Neutrophil (primary cell): ENCODE measurements at regions not wholly inside any gene's neighbourhood (a gene's known extent, or its start where the extent isn't known, plus 50 kb on each side); places are given as distances from the start of the nearest gene placed in this dataset.

Source experiments
- H3K27ac ChIP-seq: fragments of 200-600 bp; sonication (generic); 2 replicates; pipeline ENCODE4 v1.5.1; 2016; ENCODE audit warnings: mild to moderate bottlenecking, moderate library complexity
- H3K27me3 ChIP-seq: fragments of 200-600 bp; sonication (generic); 2 replicates; pipeline ENCODE4 v1.6.0; 2016; ENCODE audit warnings: mild to moderate bottlenecking
- H3K36me3 ChIP-seq: fragments of 200-600 bp; sonication (generic); 2 replicates; pipeline ENCODE4 v1.5.1; 2017
- H3K4me1 ChIP-seq, 2 experiments: fragments of 200-600 bp in 1 of 2; sonication (generic) in 1 of 2; 1 replicate in 1 of 2; 2 replicates in 1 of 2; pipeline versions ENCODE4 v1.5.1 to v1.6.1; 2013 to 2016; ENCODE audit warnings: low read depth in 1 of 2, low read length in 1 of 2, mild to moderate bottlenecking in 1 of 2, moderate library complexity in 1 of 2; ENCODE audit not compliant: control insufficient read depth in 1 of 2, insufficient read depth in 1 of 2
- H3K4me3 ChIP-seq, 2 experiments: fragments of 200-600 bp in 1 of 2; sonication (generic) in 1 of 2; 1 replicate in 1 of 2; 2 replicates in 1 of 2; pipeline ENCODE4 v1.5.1; 2013 to 2016; ENCODE audit warnings: low read depth in 1 of 2, low read length in 1 of 2, mild to moderate bottlenecking in 1 of 2, moderate library complexity in 1 of 2
- H3K9me3 ChIP-seq: fragments of 200-600 bp; sonication (generic); 2 replicates; pipeline ENCODE4 v1.5.1; 2016
- TF ChIP-seq, protein P1 (sequence below): fragments of 200-600 bp; sonication (generic); IDR thresholded peaks from 2 replicates; pipeline ENCODE4 v1.5.1; 2016; ENCODE audit warnings: antibody characterized with exemption

DNA sequence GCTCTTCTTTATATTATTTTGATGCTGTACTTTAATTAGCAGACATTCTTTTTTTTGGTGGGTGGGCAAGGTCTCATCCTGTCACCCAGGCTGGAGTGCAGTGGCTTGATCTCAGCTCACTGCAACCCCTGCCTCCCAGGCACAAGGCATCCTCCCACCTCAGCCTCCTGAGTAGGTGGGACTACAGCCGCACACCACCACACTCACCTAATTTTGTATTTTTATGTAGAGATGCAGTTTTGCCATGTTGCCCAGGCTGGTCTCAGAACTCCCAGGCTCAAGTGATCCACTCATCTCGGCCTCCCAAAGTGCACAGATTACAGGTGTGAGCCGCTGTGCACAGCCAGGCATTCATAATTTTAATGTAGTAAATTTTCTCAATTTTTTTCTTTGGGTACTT, 608.1 kb downstream of the ZNF385D start:
- Histone ChIP-seq H3K4me1 (no peaks in the 10 kb centered on the region), H3K36me3 (no peaks in the 10 kb centered on the region), H3K4me3 (no peak overlapping the region), H3K9me3 (no peaks in the 10 kb centered on the region), H3K27ac (no peak overlapping the region), H3K27me3 (no peaks in the 10 kb centered on the region)
- TF ChIP-seq, protein P1, sequence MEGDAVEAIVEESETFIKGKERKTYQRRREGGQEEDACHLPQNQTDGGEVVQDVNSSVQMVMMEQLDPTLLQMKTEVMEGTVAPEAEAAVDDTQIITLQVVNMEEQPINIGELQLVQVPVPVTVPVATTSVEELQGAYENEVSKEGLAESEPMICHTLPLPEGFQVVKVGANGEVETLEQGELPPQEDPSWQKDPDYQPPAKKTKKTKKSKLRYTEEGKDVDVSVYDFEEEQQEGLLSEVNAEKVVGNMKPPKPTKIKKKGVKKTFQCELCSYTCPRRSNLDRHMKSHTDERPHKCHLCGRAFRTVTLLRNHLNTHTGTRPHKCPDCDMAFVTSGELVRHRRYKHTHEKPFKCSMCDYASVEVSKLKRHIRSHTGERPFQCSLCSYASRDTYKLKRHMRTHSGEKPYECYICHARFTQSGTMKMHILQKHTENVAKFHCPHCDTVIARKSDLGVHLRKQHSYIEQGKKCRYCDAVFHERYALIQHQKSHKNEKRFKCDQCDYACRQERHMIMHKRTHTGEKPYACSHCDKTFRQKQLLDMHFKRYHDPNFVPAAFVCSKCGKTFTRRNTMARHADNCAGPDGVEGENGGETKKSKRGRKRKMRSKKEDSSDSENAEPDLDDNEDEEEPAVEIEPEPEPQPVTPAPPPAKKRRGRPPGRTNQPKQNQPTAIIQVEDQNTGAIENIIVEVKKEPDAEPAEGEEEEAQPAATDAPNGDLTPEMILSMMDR = no peak

DNA sequence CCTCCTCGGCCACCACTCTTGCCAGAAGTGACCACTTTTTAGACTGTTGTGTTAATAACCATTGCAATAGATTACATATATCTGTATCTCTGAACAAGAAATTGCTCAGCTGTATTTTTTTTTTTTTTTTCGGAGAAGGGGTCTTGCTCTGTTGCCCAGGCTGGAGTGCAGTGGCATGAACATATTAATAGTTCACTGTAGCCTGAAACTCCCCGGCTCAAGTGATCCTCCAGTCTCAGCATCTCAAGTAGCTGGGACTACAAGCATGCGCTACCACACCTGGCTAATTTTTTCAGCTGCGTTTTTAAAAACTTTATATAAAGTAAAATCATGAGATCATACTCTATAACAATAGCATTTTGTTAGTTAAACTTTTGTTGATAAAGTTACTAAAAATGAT, 609.0 kb downstream of the ZNF385D start:
- TF ChIP-seq, protein P1 = no peak
- H3K9me3 ChIP-seq = no peaks in the 10 kb centered on the region
- H3K27ac ChIP-seq = no peak overlapping the region
- H3K4me3 ChIP-seq = no peak overlapping the region
- H3K4me1 ChIP-seq = no peaks in the 10 kb centered on the region
- H3K36me3 ChIP-seq = no peaks in the 10 kb centered on the region
- H3K27me3 ChIP-seq = no peaks in the 10 kb centered on the region

DNA sequence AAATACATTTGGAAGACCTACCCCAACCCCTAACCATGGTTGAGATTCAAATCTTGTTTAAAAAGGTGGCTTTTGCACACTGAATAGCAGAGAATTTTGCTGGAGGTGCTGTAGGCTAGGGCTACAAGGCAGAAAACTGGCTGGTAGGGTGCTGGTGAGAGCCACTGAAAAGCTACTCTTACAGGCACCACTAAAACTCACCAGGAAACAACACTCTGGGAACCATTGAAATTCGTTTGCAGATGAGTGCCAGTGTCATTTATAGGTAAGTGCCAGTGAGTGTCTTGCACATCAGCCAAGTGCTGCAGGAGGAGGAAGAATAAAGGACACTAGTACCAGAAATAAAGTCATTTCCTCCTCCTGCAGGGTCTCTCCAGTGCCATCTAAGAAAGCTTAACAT, 610.2 kb downstream of the ZNF385D start:
- no peaks in the 10 kb centered on the region for H3K9me3 ChIP-seq
- H3K27ac ChIP-seq = no peak overlapping the region
- TF ChIP-seq, protein P1 = no peak
- no peak overlapping the region for H3K4me3 ChIP-seq
- no peaks in the 10 kb centered on the region for H3K4me1 ChIP-seq
- H3K36me3 ChIP-seq = no peaks in the 10 kb centered on the region
- H3K27me3 ChIP-seq = no peaks in the 10 kb centered on the region

DNA sequence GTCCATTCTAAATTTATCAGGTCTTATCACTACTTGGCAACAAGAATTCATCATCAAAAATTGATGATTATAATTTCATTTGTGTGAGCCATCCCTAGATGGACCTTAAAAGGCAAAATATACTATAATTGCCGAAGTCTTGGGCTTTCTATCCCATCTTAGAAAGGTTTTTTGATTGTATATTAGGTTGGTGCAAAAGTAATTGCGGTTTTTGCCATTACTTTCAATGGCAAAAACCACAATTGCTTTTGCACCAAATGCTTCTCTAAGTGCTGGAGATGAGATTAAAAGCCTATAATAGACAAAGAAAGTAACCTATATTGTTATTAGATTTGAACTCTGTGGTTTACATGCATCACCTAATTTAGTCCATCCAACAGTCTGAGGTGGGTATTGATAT, 612.9 kb downstream of the ZNF385D start:
- no peaks in the 10 kb centered on the region for H3K36me3 ChIP-seq
- H3K4me3 ChIP-seq = no peak overlapping the region
- no peak overlapping the region for H3K27ac ChIP-seq
- H3K27me3 ChIP-seq = no peaks in the 10 kb centered on the region
- H3K9me3 ChIP-seq = no peaks in the 10 kb centered on the region
- H3K4me1 ChIP-seq = no peaks in the 10 kb centered on the region
- TF ChIP-seq, protein P1 = no peak

DNA sequence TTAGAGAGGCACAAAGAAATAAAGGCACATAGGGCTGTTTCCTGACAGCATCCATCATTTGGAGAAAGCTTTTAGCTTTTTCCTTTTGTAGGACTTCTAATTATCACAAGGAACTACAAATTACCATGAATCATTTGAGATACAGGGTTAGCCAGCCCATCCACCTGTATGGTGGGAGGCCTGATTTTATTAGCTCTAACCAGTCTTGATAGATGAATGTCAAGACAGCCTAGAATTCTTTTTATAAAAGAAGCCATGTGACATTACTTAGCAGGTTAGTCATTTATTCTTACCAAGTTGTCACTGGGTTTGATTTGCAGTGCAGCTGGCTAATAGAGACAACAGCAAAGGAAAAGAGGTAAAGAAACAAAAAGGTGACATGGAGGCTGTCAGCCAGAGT, 618.1 kb downstream of the ZNF385D start:
- H3K36me3 ChIP-seq = no peaks in the 10 kb centered on the region
- TF ChIP-seq, protein P1 = no peak
- H3K9me3 ChIP-seq = no peaks in the 10 kb centered on the region
- no peaks in the 10 kb centered on the region for H3K4me1 ChIP-seq
- no peaks in the 10 kb centered on the region for H3K27me3 ChIP-seq
- H3K27ac ChIP-seq = no peak overlapping the region
- H3K4me3 ChIP-seq = no peak overlapping the region

DNA sequence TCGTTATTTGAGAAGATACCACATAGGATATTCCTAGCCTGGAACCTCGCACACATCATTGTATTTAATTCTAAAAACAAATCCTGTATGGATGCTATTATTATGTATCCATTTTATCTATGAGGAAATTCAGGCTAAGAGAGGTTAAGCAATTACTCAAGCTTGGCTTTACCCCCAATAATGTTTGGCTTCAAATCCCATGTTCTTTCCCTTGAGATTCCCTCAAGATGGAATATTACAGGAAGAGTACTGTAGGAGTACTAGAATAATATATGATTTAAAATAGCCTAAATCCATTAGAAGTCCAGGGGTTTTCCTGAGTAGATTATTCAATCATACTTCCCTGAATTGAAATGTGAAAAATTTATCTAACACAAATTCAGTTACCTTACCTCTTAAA, 630.2 kb downstream of the ZNF385D start:
- Histone ChIP-seq H3K27ac (no peak overlapping the region), H3K36me3 (no peaks in the 10 kb centered on the region), H3K4me3 (no peak overlapping the region), H3K4me1 (no peaks in the 10 kb centered on the region), H3K27me3 (no peaks in the 10 kb centered on the region), H3K9me3 (peaks cover 4% of the 10 kb centered on the region)
- TF ChIP-seq, protein P1 = no peak
